SK-N-SH treated with all-trans-retinoic acid at 6 μM for 48 hours (cell line): ENCODE measurements at regions not wholly inside any gene's neighbourhood (a gene's known extent, or its start where the extent isn't known, plus 50 kb on each side); places are given as distances from the start of the nearest gene placed in this dataset.

Experiments used
- ATAC-seq: fragments of 200-7000 bp; cut with Tn5 transposase; 3 replicates; pipeline ENCODE4 v1.9.1; 2020; ENCODE audit warnings: mild to moderate bottlenecking, moderate library complexity
- ARNTL ChIP-seq: fragments of 450-650 bp; formaldehyde crosslinking; IDR thresholded peaks from 2 replicates; pipeline ENCODE4 v1.5.0; 2020; ENCODE audit warnings: low read depth, mild to moderate bottlenecking, moderate library complexity, borderline replicate concordance
- BACH2 ChIP-seq: fragments of 250-450 bp; sonication (Bioruptor Pico); IDR thresholded peaks from 2 replicates; pipeline ENCODE4 v1.9.0; 2021; ENCODE audit warnings: mild to moderate bottlenecking, borderline replicate concordance
- CREB5 ChIP-seq: fragments of 250-450 bp; sonication (Bioruptor Pico); IDR thresholded peaks from 2 replicates; pipeline ENCODE4 v1.5.1; 2020; ENCODE audit warnings: low read depth, mild to moderate bottlenecking, moderate library complexity
- CSDC2 ChIP-seq: fragments of 250-450 bp; sonication (Bioruptor Pico); IDR thresholded peaks from 2 replicates; pipeline ENCODE4 v1.5.0; 2020; ENCODE audit warnings: mild to moderate bottlenecking, moderate library complexity
- GLIS3 ChIP-seq: fragments of 250-450 bp; sonication (Bioruptor Pico); IDR thresholded peaks from 2 replicates; pipeline ENCODE4 v1.5.0; 2020; ENCODE audit warnings: mild to moderate bottlenecking, moderate library complexity
- ISL1 ChIP-seq: fragments of 250-450 bp; sonication (Bioruptor Pico); IDR thresholded peaks from 2 replicates; pipeline ENCODE4 v2.1.2; 2022; ENCODE audit warnings: mild to moderate bottlenecking, moderate library complexity
- OSR1 ChIP-seq: fragments of 250-450 bp; sonication (Bioruptor Pico); IDR thresholded peaks from 2 replicates; pipeline ENCODE4 v1.8.0; 2022; ENCODE audit warnings: moderate library complexity, mild to moderate bottlenecking, inconsistent platforms
- PATZ1 ChIP-seq: fragments of 250-450 bp; sonication (Bioruptor Pico); IDR thresholded peaks from 2 replicates; pipeline ENCODE4 v1.8.0; 2020; ENCODE audit warnings: mild to moderate bottlenecking, moderate library complexity, borderline replicate concordance
- PPARA ChIP-seq: fragments of 250-450 bp; sonication (Bioruptor Pico); IDR thresholded peaks from 2 replicates; pipeline ENCODE4 v1.5.0; 2020; ENCODE audit warnings: mild to moderate bottlenecking, borderline replicate concordance
- RARB ChIP-seq: fragments of 250-450 bp; sonication (Bioruptor Pico); IDR thresholded peaks from 2 replicates; pipeline ENCODE4 v1.8.0; 2021; ENCODE audit warnings: mild to moderate bottlenecking, moderate library complexity
- SNAI2 ChIP-seq: fragments of 250-450 bp; sonication (Bioruptor Pico); IDR thresholded peaks from 2 replicates; pipeline ENCODE4 v1.5.0; 2020; ENCODE audit warnings: mild to moderate bottlenecking, moderate library complexity
- TCF4 ChIP-seq: fragments of 250-450 bp; sonication (Bioruptor Pico); IDR thresholded peaks from 2 replicates; pipeline ENCODE4 v1.8.0; 2021; ENCODE audit warnings: mild to moderate bottlenecking, moderate library complexity, borderline replicate concordance
- TOX ChIP-seq: fragments of 250-450 bp; sonication (Bioruptor Pico); IDR thresholded peaks from 2 replicates; pipeline ENCODE4 v1.8.0; 2021; ENCODE audit warnings: mild to moderate bottlenecking, moderate library complexity, borderline replicate concordance
- TSHZ2 ChIP-seq: fragments of 250-450 bp; sonication (Bioruptor Pico); IDR thresholded peaks from 2 replicates; pipeline ENCODE4 v1.5.0; 2020; ENCODE audit warnings: mild to moderate bottlenecking, moderate library complexity
- ZC3H10 ChIP-seq: fragments of 250-450 bp; sonication (Bioruptor Pico); IDR thresholded peaks from 2 replicates; pipeline ENCODE4 v1.5.1; 2021; ENCODE audit warnings: mild to moderate bottlenecking, moderate library complexity
- ZFP3 ChIP-seq: fragments of 250-450 bp; sonication (Bioruptor Pico); IDR thresholded peaks from 2 replicates; pipeline ENCODE4 v1.5.0; 2020; ENCODE audit warnings: mild to moderate bottlenecking, moderate library complexity
- ZFP30 ChIP-seq: fragments of 450-650 bp; formaldehyde crosslinking; IDR thresholded peaks from 2 replicates; pipeline ENCODE4 v1.5.0; 2022; ENCODE audit warnings: mild to moderate bottlenecking, moderate library complexity
- ZNF565 ChIP-seq: fragments of 450-650 bp; formaldehyde crosslinking; conservative IDR thresholded peaks from 2 replicates; pipeline ENCODE4 v1.5.0; 2020; ENCODE audit warnings: low read depth, mild to moderate bottlenecking, moderate library complexity
- ZNF70 ChIP-seq: fragments of 450-650 bp; formaldehyde crosslinking; IDR thresholded peaks from 2 replicates; pipeline ENCODE4 v1.5.0; 2020; ENCODE audit warnings: mild to moderate bottlenecking, moderate library complexity
- ZNF8 ChIP-seq: fragments of 450-650 bp; formaldehyde crosslinking; IDR thresholded peaks from 2 replicates; pipeline ENCODE4 v1.5.0; 2020; ENCODE audit warnings: mild to moderate bottlenecking, moderate library complexity
- TF ChIP-seq, protein P1 (sequence below): fragments of 250-450 bp; sonication (Bioruptor Pico); IDR thresholded peaks from 2 replicates; pipeline ENCODE4 v1.8.0; 2021; ENCODE audit warnings: low read depth, mild to moderate bottlenecking, moderate library complexity, borderline replicate concordance

DNA sequence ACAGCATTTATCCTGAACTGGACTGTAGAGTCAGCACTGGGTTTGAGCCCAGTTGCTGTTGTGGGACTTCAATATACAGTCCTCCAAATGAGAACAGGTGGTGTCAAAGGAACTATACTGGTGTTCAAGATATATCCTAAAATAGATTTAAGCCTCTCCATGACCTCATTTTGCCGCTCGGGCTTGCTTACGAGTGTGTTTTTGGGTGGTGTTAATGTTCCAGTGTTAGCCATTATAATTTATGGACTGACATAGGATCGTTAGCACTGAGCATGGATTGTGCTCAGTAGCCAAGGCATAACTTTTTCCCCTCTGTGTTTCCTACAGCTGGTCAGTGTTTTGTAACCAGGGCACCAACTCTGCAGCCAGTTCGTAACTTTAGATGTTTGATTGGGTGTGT, 306.6 kb downstream of the SPATA31D1 start:
- no peak for ATAC-seq
- no peak for TF ChIP-seq TSHZ2 (CRISPR knock-in tag)
- no peak for TF ChIP-seq TCF4 (CRISPR knock-in tag)
- no peak for TF ChIP-seq PPARA (CRISPR knock-in tag)
- no peak for TF ChIP-seq OSR1 (CRISPR knock-in tag)
- TF ChIP-seq ZFP3 (CRISPR knock-in tag): no peak
- no peak for TF ChIP-seq ZC3H10 (CRISPR knock-in tag)
- no peak for TF ChIP-seq GLIS3 (CRISPR knock-in tag)

DNA sequence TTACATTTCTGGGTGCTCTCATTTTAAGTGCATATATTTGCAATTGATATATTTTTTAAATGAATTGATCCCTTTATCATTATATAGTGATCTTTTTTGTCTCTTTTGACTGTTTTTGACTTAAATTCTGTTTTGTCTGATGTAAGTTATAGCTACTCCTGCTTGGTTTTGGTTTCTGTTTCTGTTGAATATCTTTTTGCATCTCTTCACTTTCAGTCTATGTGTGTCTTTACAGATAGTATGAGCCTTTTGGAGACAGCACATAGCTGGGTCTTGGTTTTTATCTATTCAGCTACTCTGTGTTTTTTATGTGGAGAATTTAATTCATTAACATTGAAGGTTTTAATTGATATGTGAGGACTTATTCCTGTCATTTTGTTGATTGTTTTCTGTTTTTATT, 311.3 kb downstream of the SPATA31D1 start:
- no peak for ATAC-seq
- no peak for TF ChIP-seq SNAI2 (CRISPR knock-in tag)
- TF ChIP-seq ZFP3 (CRISPR knock-in tag): no peak
- TF ChIP-seq BACH2: no peak
- TF ChIP-seq CREB5 (CRISPR knock-in tag): no peak
- no peak for TF ChIP-seq ZNF565 (CRISPR knock-in tag)
- TF ChIP-seq OSR1 (CRISPR knock-in tag): no peak
- TF ChIP-seq ISL1: no peak
- no peak for TF ChIP-seq RARB (CRISPR knock-in tag)
- TF ChIP-seq CSDC2: no peak
- no peak for TF ChIP-seq ZNF70 (CRISPR knock-in tag)
- TF ChIP-seq ZFP30 (CRISPR knock-in tag): no peak
- no peak for TF ChIP-seq TOX (CRISPR knock-in tag)
- no peak for TF ChIP-seq PPARA (CRISPR knock-in tag)
- no peak for TF ChIP-seq GLIS3 (CRISPR knock-in tag)
- no peak for TF ChIP-seq TCF4 (CRISPR knock-in tag)
- no peak for TF ChIP-seq ARNTL (CRISPR knock-in tag)

GRCh38 chr9:82302968-82303655, 314.5 kb downstream of the SPATA31D1 start:
- ATAC-seq: no peak
- TF ChIP-seq ZNF565 (CRISPR knock-in tag): no peak
- TF ChIP-seq PPARA (CRISPR knock-in tag): no peak
- no peak for TF ChIP-seq ISL1
- no peak for TF ChIP-seq ZFP3 (CRISPR knock-in tag)
- TF ChIP-seq PATZ1: no peak

GRCh38 chr9:82308836-82309235, 320.3 kb downstream of the SPATA31D1 start:
- TF ChIP-seq ZC3H10 (CRISPR knock-in tag) (no peak), ZNF8 (CRISPR knock-in tag) (no peak), RARB (CRISPR knock-in tag) (no peak), ISL1 (no peak), CSDC2 (no peak), ZFP3 (CRISPR knock-in tag) (no peak), OSR1 (CRISPR knock-in tag) (no peak), TOX (CRISPR knock-in tag) (no peak), SNAI2 (CRISPR knock-in tag) (no peak), ZNF565 (CRISPR knock-in tag) (no peak), ARNTL (CRISPR knock-in tag) (no peak), CREB5 (CRISPR knock-in tag) (no peak), BACH2 (no peak), PATZ1 (no peak), TCF4 (CRISPR knock-in tag) (no peak), ZNF70 (CRISPR knock-in tag) (no peak)
- TF ChIP-seq, protein P1, sequence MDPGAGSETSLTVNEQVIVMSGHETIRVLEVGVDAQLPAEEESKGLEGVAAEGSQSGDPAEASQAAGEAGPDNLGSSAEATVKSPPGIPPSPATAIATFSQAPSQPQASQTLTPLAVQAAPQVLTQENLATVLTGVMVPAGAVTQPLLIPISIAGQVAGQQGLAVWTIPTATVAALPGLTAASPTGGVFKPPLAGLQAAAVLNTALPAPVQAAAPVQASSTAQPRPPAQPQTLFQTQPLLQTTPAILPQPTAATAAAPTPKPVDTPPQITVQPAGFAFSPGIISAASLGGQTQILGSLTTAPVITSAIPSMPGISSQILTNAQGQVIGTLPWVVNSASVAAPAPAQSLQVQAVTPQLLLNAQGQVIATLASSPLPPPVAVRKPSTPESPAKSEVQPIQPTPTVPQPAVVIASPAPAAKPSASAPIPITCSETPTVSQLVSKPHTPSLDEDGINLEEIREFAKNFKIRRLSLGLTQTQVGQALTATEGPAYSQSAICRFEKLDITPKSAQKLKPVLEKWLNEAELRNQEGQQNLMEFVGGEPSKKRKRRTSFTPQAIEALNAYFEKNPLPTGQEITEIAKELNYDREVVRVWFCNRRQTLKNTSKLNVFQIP (CRISPR knock-in tag): no peak
- no peak for ATAC-seq
